SK-N-SH treated with all-trans-retinoic acid at 6 μM for 48 hours (cell line): ENCODE measurements at regions not wholly inside any gene's neighbourhood (a gene's known extent, or its start where the extent isn't known, plus 50 kb on each side); places are given as distances from the start of the nearest gene placed in this dataset.
"Not testable (repeated sequence)": the region's sequence is repeated elsewhere in the genome, so short reads cannot be mapped to it uniquely, and the experiment has no call there.

Source experiments
- ATAC-seq: fragments of 200-7000 bp; cut with Tn5 transposase; 3 replicates; pipeline ENCODE4 v1.9.1; 2020; ENCODE audit warnings: mild to moderate bottlenecking, moderate library complexity
- ARNTL ChIP-seq: fragments of 450-650 bp; formaldehyde crosslinking; IDR thresholded peaks from 2 replicates; pipeline ENCODE4 v1.5.0; 2020; ENCODE audit warnings: low read depth, mild to moderate bottlenecking, moderate library complexity, borderline replicate concordance
- BACH2 ChIP-seq: fragments of 250-450 bp; sonication (Bioruptor Pico); IDR thresholded peaks from 2 replicates; pipeline ENCODE4 v1.9.0; 2021; ENCODE audit warnings: mild to moderate bottlenecking, borderline replicate concordance
- CREB5 ChIP-seq: fragments of 250-450 bp; sonication (Bioruptor Pico); IDR thresholded peaks from 2 replicates; pipeline ENCODE4 v1.5.1; 2020; ENCODE audit warnings: low read depth, mild to moderate bottlenecking, moderate library complexity
- CSDC2 ChIP-seq: fragments of 250-450 bp; sonication (Bioruptor Pico); IDR thresholded peaks from 2 replicates; pipeline ENCODE4 v1.5.0; 2020; ENCODE audit warnings: mild to moderate bottlenecking, moderate library complexity
- ESRRG ChIP-seq: fragments of 250-450 bp; sonication (Bioruptor Pico); IDR thresholded peaks from 2 replicates; pipeline ENCODE4 v1.6.1; 2021; ENCODE audit warnings: mild to moderate bottlenecking
- GLIS3 ChIP-seq: fragments of 250-450 bp; sonication (Bioruptor Pico); IDR thresholded peaks from 2 replicates; pipeline ENCODE4 v1.5.0; 2020; ENCODE audit warnings: mild to moderate bottlenecking, moderate library complexity
- ISL1 ChIP-seq: fragments of 250-450 bp; sonication (Bioruptor Pico); IDR thresholded peaks from 2 replicates; pipeline ENCODE4 v2.1.2; 2022; ENCODE audit warnings: mild to moderate bottlenecking, moderate library complexity
- OSR1 ChIP-seq: fragments of 250-450 bp; sonication (Bioruptor Pico); IDR thresholded peaks from 2 replicates; pipeline ENCODE4 v1.8.0; 2022; ENCODE audit warnings: moderate library complexity, mild to moderate bottlenecking, inconsistent platforms
- PATZ1 ChIP-seq: fragments of 250-450 bp; sonication (Bioruptor Pico); IDR thresholded peaks from 2 replicates; pipeline ENCODE4 v1.8.0; 2020; ENCODE audit warnings: mild to moderate bottlenecking, moderate library complexity, borderline replicate concordance
- PPARA ChIP-seq: fragments of 250-450 bp; sonication (Bioruptor Pico); IDR thresholded peaks from 2 replicates; pipeline ENCODE4 v1.5.0; 2020; ENCODE audit warnings: mild to moderate bottlenecking, borderline replicate concordance
- SNAI2 ChIP-seq: fragments of 250-450 bp; sonication (Bioruptor Pico); IDR thresholded peaks from 2 replicates; pipeline ENCODE4 v1.5.0; 2020; ENCODE audit warnings: mild to moderate bottlenecking, moderate library complexity
- TCF4 ChIP-seq: fragments of 250-450 bp; sonication (Bioruptor Pico); IDR thresholded peaks from 2 replicates; pipeline ENCODE4 v1.8.0; 2021; ENCODE audit warnings: mild to moderate bottlenecking, moderate library complexity, borderline replicate concordance
- TOX ChIP-seq: fragments of 250-450 bp; sonication (Bioruptor Pico); IDR thresholded peaks from 2 replicates; pipeline ENCODE4 v1.8.0; 2021; ENCODE audit warnings: mild to moderate bottlenecking, moderate library complexity, borderline replicate concordance
- TSHZ2 ChIP-seq: fragments of 250-450 bp; sonication (Bioruptor Pico); IDR thresholded peaks from 2 replicates; pipeline ENCODE4 v1.5.0; 2020; ENCODE audit warnings: mild to moderate bottlenecking, moderate library complexity
- ZC3H10 ChIP-seq: fragments of 250-450 bp; sonication (Bioruptor Pico); IDR thresholded peaks from 2 replicates; pipeline ENCODE4 v1.5.1; 2021; ENCODE audit warnings: mild to moderate bottlenecking, moderate library complexity
- ZFP3 ChIP-seq: fragments of 250-450 bp; sonication (Bioruptor Pico); IDR thresholded peaks from 2 replicates; pipeline ENCODE4 v1.5.0; 2020; ENCODE audit warnings: mild to moderate bottlenecking, moderate library complexity
- ZFP30 ChIP-seq: fragments of 450-650 bp; formaldehyde crosslinking; IDR thresholded peaks from 2 replicates; pipeline ENCODE4 v1.5.0; 2022; ENCODE audit warnings: mild to moderate bottlenecking, moderate library complexity
- ZNF565 ChIP-seq: fragments of 450-650 bp; formaldehyde crosslinking; conservative IDR thresholded peaks from 2 replicates; pipeline ENCODE4 v1.5.0; 2020; ENCODE audit warnings: low read depth, mild to moderate bottlenecking, moderate library complexity
- ZNF70 ChIP-seq: fragments of 450-650 bp; formaldehyde crosslinking; IDR thresholded peaks from 2 replicates; pipeline ENCODE4 v1.5.0; 2020; ENCODE audit warnings: mild to moderate bottlenecking, moderate library complexity
- ZNF8 ChIP-seq: fragments of 450-650 bp; formaldehyde crosslinking; IDR thresholded peaks from 2 replicates; pipeline ENCODE4 v1.5.0; 2020; ENCODE audit warnings: mild to moderate bottlenecking, moderate library complexity
- TF ChIP-seq, protein P1 (sequence below): fragments of 250-450 bp; sonication (Bioruptor Pico); IDR thresholded peaks from 2 replicates; pipeline ENCODE4 v1.5.1; 2021; ENCODE audit warnings: mild to moderate bottlenecking, moderate library complexity

DNA sequence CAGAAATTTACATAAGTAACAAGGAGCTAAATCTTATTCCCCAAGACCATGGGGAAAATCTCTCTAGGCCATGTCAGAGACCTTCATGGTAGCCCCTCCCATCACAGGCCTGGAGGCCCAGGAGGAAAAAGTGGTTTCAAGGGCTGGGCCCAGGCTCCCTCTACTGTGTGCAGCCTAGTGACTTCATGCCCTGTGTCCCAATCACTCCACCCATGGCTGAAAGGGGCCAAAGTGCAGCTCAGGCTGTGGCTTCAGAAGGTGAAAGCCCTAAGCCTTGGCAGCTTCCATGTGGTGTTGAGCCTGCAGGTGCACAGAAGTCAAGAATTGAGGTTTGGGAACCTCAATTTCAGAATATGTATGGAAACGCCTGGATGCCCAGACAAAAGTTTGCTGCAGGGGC, 1612.7 kb upstream of the SLC39A10 start (continued):
- TF ChIP-seq CREB5 (CRISPR knock-in tag) (no peak), ZNF565 (no peak)

- not testable (repeated sequence) for ATAC-seq
Observed at GRCh38 chr2:194021130-194021529, 1635.9 kb upstream of the SLC39A10 start.

DNA sequence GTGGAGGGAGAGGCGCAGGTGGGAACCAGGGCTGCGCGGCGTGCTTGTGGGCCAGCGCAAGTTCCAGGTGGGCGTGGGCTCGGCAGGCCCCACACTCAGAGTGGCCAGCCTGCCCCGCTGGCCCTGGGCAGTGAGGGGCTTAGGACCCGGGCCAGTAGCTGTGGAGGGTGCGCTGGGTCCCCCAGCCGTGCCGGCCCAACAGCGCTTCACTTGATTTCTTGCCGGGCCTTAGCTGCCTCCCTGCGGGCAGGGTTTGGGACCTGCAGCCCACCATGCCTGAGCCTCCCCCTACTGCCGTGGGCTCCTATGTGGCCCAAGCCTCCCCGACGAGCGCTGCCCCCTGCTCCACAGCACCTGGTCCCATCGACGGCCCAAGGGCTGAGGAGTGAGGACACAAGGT, 1636.9 kb upstream of the SLC39A10 start:
- no peak for ATAC-seq
- TF ChIP-seq ARNTL (CRISPR knock-in tag) (no peak), PATZ1 (no peak), TSHZ2 (CRISPR knock-in tag) (no peak), ZFP3 (CRISPR knock-in tag) (no peak), ZC3H10 (CRISPR knock-in tag) (no peak), ESRRG (CRISPR knock-in tag) (no peak), SNAI2 (no peak), PPARA (CRISPR knock-in tag) (no peak), GLIS3 (CRISPR knock-in tag) (no peak), ZNF70 (no peak), ZFP30 (CRISPR knock-in tag) (no peak), TCF4 (CRISPR knock-in tag) (no peak), OSR1 (CRISPR knock-in tag) (no peak), TOX (CRISPR knock-in tag) (no peak), CREB5 (CRISPR knock-in tag) (no peak), ZNF565 (no peak), ISL1 (CRISPR knock-in tag) (no peak), BACH2 (CRISPR knock-in tag) (no peak)
- TF ChIP-seq, protein P1, sequence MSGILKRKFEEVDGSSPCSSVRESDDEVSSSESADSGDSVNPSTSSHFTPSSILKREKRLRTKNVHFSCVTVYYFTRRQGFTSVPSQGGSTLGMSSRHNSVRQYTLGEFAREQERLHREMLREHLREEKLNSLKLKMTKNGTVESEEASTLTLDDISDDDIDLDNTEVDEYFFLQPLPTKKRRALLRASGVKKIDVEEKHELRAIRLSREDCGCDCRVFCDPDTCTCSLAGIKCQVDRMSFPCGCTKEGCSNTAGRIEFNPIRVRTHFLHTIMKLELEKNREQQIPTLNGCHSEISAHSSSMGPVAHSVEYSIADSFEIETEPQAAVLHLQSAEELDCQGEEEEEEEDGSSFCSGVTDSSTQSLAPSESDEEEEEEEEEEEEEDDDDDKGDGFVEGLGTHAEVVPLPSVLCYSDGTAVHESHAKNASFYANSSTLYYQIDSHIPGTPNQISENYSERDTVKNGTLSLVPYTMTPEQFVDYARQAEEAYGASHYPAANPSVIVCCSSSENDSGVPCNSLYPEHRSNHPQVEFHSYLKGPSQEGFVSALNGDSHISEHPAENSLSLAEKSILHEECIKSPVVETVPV: no peak

GRCh38 chr2:194015751-194016150, 1641.3 kb upstream of the SLC39A10 start:
- TF ChIP-seq PPARA (CRISPR knock-in tag) (no peak), ESRRG (CRISPR knock-in tag) (no peak), ZNF8 (no peak), ARNTL (CRISPR knock-in tag) (no peak), ZFP30 (CRISPR knock-in tag) (no peak), TOX (CRISPR knock-in tag) (no peak), OSR1 (CRISPR knock-in tag) (no peak), GLIS3 (CRISPR knock-in tag) (no peak), ISL1 (CRISPR knock-in tag) (no peak), BACH2 (CRISPR knock-in tag) (no peak), ZC3H10 (CRISPR knock-in tag) (no peak), SNAI2 (no peak), TCF4 (CRISPR knock-in tag) (no peak), ZFP3 (CRISPR knock-in tag) (no peak), CSDC2 (CRISPR knock-in tag) (no peak), ZNF70 (no peak), ZNF565 (no peak), CREB5 (CRISPR knock-in tag) (no peak)
- TF ChIP-seq, protein P1: no peak
- no peak for ATAC-seq
